AG08396 (cell line): ENCODE measurements at regions not wholly inside any gene's neighbourhood (a gene's known extent, or its start where the extent isn't known, plus 50 kb on each side); places are given as distances from the start of the nearest gene placed in this dataset.

Experiments used
- DNase-seq: peaks from one replicate; pipeline ENCODE4 v3.0.0; 2012; ENCODE audit warnings: low spot score, mixed read lengths

- no peak for DNase-seq
These were observed 71.9 kb upstream of the C11orf87 start for GRCh38 chr11:109350091-109350490.

- no peak for DNase-seq
These were observed 59.9 kb upstream of the C11orf87 start for GRCh38 chr11:109362059-109362458.

- no peak for DNase-seq
These were observed 58.3 kb upstream of the C11orf87 start for GRCh38 chr11:109363682-109364081.

GRCh38 chr11:109364851-109365250 is 57.1 kb upstream of the C11orf87 start:
- no peak for DNase-seq

- DNase-seq: no peak
These were observed 50.4 kb upstream of the C11orf87 start for GRCh38 chr11:109371444-109372176.
